ENCODE measurements at regions not wholly inside any gene's neighbourhood (a gene's known extent, or its start where the extent isn't known, plus 50 kb on each side); places are given as distances from the start of the nearest gene placed in this dataset.

DNA sequence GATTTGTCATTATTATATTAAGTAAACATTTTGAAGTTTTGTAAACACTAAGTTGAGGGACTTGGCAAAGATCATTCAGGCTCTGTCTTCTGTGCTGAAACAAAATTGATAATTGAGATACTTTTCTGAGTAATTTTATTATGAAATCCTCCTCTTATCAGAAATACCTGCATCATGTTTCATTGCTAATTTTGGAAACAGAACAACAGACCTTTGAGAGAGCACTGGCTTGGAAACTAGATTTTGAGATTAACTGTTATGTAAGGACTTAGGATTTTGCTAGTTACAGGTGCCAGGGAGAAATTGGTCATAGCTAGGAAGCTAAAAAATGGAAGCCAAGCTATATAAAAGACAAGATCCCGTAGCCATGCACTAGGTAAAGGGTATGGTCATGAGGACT lies 201.7 kb upstream of the DCN start:
- TF ChIP-seq, protein P1, sequence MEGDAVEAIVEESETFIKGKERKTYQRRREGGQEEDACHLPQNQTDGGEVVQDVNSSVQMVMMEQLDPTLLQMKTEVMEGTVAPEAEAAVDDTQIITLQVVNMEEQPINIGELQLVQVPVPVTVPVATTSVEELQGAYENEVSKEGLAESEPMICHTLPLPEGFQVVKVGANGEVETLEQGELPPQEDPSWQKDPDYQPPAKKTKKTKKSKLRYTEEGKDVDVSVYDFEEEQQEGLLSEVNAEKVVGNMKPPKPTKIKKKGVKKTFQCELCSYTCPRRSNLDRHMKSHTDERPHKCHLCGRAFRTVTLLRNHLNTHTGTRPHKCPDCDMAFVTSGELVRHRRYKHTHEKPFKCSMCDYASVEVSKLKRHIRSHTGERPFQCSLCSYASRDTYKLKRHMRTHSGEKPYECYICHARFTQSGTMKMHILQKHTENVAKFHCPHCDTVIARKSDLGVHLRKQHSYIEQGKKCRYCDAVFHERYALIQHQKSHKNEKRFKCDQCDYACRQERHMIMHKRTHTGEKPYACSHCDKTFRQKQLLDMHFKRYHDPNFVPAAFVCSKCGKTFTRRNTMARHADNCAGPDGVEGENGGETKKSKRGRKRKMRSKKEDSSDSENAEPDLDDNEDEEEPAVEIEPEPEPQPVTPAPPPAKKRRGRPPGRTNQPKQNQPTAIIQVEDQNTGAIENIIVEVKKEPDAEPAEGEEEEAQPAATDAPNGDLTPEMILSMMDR (conservative IDR thresholded peaks at IDR 0.05): no peak
- H3K27ac ChIP-seq: no peak overlapping the region

DNA sequence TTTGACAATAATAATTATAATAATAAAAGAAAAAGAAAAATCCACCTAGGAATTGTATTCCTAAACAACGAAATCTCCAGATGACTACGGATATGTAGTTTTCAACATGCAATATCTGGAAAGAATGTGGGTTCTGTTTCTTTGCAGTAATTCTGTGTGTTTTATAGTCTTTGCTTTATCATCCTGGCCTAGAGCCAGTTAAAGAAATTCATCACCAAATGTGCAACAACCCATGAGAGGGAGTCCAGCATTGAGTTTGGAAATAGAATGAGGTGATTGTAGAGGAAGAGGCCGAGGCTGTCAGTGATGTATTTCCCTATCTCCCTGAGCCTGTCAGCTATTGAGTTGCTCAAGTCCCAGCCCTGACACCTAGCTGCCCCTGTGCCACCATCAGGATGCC lies 200.5 kb upstream of the DCN start:
- TF ChIP-seq, protein P1 (conservative IDR thresholded peaks at IDR 0.05): no peak
- peak overlapping the region; percentile 55; the same call in 1 of the 2 replicates for H3K27ac ChIP-seq

DNA sequence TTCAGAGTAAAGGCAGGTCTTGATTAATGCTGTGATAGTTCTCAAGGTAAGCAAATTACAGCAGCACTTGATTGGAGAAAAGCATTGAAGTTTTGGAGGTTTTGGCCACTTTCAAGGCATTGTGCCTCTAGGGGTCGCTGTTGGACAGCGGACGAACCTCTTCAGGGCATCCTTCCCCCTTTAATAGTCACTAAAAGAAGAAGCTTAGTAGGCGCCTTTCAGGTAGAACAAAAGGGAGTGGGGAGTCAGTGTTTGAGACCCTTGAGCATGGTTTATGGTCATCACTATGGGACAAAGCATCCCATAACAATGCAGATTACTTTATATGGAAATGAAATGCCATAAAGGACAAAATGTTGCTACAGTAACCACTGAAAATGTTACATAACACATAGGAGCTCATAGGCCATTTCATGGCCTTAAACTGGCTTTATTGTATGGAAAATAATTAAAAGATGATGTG lies 199.5 kb upstream of the DCN start:
- peak overlapping the region; percentile 55; the same call in 1 of the 2 replicates for H3K27ac ChIP-seq

DNA sequence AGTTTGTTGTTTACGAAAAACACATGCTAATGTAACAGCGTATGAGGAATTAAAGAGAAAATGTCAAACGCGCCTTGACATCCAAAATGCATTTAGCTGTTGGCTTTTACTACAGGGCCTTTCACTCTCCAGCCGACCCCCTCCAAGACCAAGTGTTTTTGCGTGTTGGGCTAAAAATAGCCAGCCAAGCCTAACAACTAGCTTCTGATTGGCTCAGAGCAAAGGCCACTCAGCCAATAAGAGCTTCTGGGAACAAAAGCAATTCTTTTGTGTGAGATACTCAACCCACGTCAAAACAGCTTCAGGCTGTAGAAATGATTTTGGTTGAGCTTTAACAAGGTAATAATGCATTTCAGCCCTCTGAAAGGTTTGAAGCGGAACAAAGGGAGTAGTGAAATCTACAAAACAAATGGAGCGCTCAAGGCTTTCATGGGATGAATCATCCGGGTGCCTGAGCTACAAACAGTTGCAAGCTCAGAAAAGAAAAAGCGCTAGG lies 198.7 kb upstream of the DCN start:
- peak overlapping the region; percentile 55; the same call in 1 of the 2 replicates for H3K27ac ChIP-seq
- TF ChIP-seq, protein P1 (conservative IDR thresholded peaks at IDR 0.05): no peak

More for the DNA sequence above, 199.5 kb upstream of the DCN start:
- TF ChIP-seq, protein P1 (conservative IDR thresholded peaks at IDR 0.05): peak; percentile 81

DNA sequence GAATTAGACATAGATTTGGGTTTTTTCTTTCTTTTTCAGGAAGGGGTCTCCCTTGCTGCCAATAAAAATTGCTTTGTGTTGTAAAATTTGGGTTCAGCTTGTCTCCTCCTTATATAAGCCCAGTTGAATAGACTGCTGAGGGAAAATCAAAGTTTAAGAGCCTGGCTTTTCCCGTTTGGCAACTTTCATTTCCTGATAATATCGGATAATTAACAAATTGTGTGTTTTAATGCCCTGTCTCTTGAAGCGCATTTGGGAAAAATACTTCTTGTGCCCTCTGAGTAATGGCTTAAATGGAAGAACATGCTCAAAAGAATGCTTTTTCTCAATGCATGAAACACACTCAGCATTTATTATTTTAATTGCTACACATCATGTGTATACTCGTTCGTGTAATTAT lies 198.0 kb upstream of the DCN start:
- peak overlapping the region; percentile 55 for H3K27ac ChIP-seq
- TF ChIP-seq, protein P1 (conservative IDR thresholded peaks at IDR 0.05): no peak

DNA sequence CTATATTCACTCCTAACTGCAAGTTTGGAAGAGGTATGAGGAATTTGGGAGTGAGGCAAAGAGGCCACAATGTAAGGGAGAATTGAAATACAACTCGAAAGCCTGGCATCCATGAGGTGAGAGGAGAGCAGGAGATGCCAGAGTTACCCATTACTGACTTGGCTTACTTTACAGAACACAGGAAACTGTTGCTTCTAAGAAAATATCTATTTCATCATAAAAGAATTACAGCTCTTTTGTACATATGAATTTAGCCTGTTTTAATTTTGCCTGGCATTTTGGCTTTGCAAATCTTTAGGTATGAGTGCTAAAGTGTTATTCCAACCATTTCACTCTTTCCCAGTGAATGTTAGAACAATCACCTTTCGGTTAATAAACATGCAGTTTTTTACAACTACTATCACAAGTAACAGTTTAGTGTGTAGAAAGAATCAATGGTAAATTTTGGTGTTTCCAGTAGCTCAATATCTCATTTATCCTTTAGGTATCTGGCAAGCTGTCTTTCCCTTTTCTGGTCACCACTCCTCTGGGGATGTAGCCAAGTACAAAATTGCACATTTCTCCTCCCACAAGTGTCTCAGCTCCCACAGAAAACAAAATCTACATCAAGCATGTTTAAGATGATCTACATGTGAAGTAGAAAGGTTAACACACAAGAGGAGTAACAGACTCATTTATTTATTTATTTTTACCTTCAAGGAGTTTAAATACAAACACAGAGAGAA lies 196.6 kb upstream of the DCN start:
- TF ChIP-seq, protein P1 (conservative IDR thresholded peaks at IDR 0.05): no peak

DNA sequence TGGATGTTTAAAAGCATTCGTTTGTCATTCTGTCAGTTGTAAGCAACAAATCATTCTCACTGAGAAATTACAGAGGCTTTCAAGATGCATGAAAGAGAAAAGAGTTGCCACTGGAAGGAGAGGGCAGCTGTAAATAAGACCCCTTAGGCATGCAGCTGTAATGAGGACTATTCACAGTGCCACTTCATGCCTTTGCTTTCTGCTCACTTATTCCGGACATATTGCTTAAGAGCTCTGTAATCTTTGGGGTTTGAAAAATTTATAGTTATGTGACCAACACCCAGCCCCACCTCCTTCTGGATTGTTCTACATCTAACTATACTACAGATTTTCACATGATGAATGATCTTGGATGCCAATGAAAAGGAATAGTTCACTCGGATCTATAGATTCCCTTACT lies 194.8 kb upstream of the DCN start:
- TF ChIP-seq, protein P1 (conservative IDR thresholded peaks at IDR 0.05): no peak
- H3K27ac ChIP-seq: no peak overlapping the region

More for the DNA sequence above, 196.6 kb upstream of the DCN start:
- H3K27ac ChIP-seq: no peak overlapping the region; the same call in 1 of the 2 replicates
